LNCAP (cell line): ENCODE measurements at regions not wholly inside any gene's neighbourhood (a gene's known extent, or its start where the extent isn't known, plus 50 kb on each side); places are given as distances from the start of the nearest gene placed in this dataset.

Experiments
- CTCF ChIP-seq: fragments of 450-650 bp; IDR thresholded peaks from 2 replicates; pipeline ENCODE4 v1.5.1; 2017; ENCODE audit warnings: mild to moderate bottlenecking

GRCh38 chr11:93049740-93050139, 80.3 kb downstream of the MTNR1B start:
- TF ChIP-seq CTCF = no peak

GRCh38 chr11:93051186-93051585, 81.7 kb downstream of the MTNR1B start:
- TF ChIP-seq CTCF = no peak

GRCh38 chr11:93053864-93054263, 84.4 kb downstream of the MTNR1B start:
- TF ChIP-seq CTCF = no peak

GRCh38 chr11:93054279-93054678, 84.8 kb downstream of the MTNR1B start:
- no peak for TF ChIP-seq CTCF

- no peak for TF ChIP-seq CTCF
Observed at GRCh38 chr11:93054881-93055280, 85.4 kb downstream of the MTNR1B start.

GRCh38 chr11:93059117-93059957, 89.9 kb downstream of the MTNR1B start:
- TF ChIP-seq CTCF = no peak

GRCh38 chr11:93063086-93063485, 93.6 kb downstream of the MTNR1B start:
- no peak for TF ChIP-seq CTCF
